ENCODE measurements at regions not wholly inside any gene's neighbourhood (a gene's known extent, or its start where the extent isn't known, plus 50 kb on each side); places are given as distances from the start of the nearest gene placed in this dataset.

- Histone ChIP-seq H2BK15ac (ENCODE audit: low read length) (no peak overlapping the region), H4K5ac (ENCODE audit: insufficient read length, low read depth, low read length) (no peak overlapping the region), H2AFZ (ENCODE audit: low read length) (no peak overlapping the region), H3K56ac (replicated peaks; ENCODE audit: insufficient read length, low read depth, low read length) (no peak overlapping the region), H3K14ac (ENCODE audit: insufficient read length) (no peak overlapping the region), H3K23me2 (ENCODE audit: low read depth, low read length) (no peaks in the 10 kb centered on the region), H3K4me3 (ENCODE audit: extremely low read depth in 1 of 4, insufficient read depth in 2 of 4, low read depth in 3 of 4, low read length in 4 of 4) (no peak overlapping the region), H3K4me1 (replicated peaks in 1 of 4; ENCODE audit: control insufficient read depth in 3 of 4, insufficient read depth in 4 of 4, low read length in 3 of 4) (no peaks in the 10 kb centered on the region), H4K8ac (ENCODE audit: extremely low read depth, insufficient read depth, low read length) (no peak overlapping the region), H2AK5ac (ENCODE audit: low read depth, low read length) (no peak overlapping the region), H4K91ac (replicated peaks; ENCODE audit: insufficient read length, low read length) (no peak overlapping the region), H3K4ac (replicated peaks; ENCODE audit: insufficient read length, low read depth, low read length) (no peak overlapping the region), H3K79me2 (ENCODE audit: control insufficient read depth in 1 of 2, insufficient read depth in 2 of 2, low read length in 2 of 2) (no peaks in the 10 kb centered on the region), H2BK20ac (ENCODE audit: low read length) (no peak overlapping the region), H4K20me1 (replicated peaks in 1 of 2; ENCODE audit: control insufficient read depth in 1 of 2, insufficient read depth in 2 of 2, low read length in 2 of 2) (no peaks in the 10 kb centered on the region), H2BK5ac (ENCODE audit: low read depth, low read length) (no peak overlapping the region), H3K9me3 (ENCODE audit: insufficient read depth in 2 of 2, low read depth in 1 of 2, low read length in 1 of 2) (no peaks in the 10 kb centered on the region; a peak in 1 of 4 replicates), H3K18ac (ENCODE audit: extremely low read depth, low read length) (no peak overlapping the region), H2BK120ac (replicated peaks; ENCODE audit: low read depth, low read length) (no peak overlapping the region), H3K4me2 (ENCODE audit: insufficient read depth in 1 of 2, low read depth in 2 of 2, low read length in 2 of 2) (no peak overlapping the region), H3K27me3 (replicated peaks in 1 of 4; ENCODE audit: control insufficient read depth in 3 of 4, extremely low read depth in 1 of 4, insufficient read depth in 3 of 4, low read length in 3 of 4) (peaks cover 0 to 1% (median 0%) of the 10 kb centered on the region in 4 experiments; a peak in 1 of 7 replicates), H3K79me1 (ENCODE audit: low read depth, low read length) (no peaks in the 10 kb centered on the region), H3K9ac (replicated peaks in 1 of 4; ENCODE audit: extremely low read depth in 1 of 4, low read depth in 3 of 4, low read length in 3 of 4) (no peak overlapping the region), H3K23ac (ENCODE audit: insufficient read length) (no peak overlapping the region), H2BK12ac (ENCODE audit: low read depth, low read length) (no peak overlapping the region), H3K36me3 (ENCODE audit: control insufficient read depth in 2 of 4, insufficient read depth in 4 of 4, low read length in 3 of 4) (no peaks in the 10 kb centered on the region), H3K27ac (ENCODE audit: low read depth, low read length) (no peak overlapping the region)
- ChIA-PET CTCF (ENCODE audit: partially characterized antibody) (interaction anchor here (0.7 to 1.5 kb wide), 2 partner anchors 210 to 266 kb away, joined by 3 read pairs; no protein-coding TSS in a partner anchor), POLR2A (ENCODE audit: partially characterized antibody) (no interaction called here)
- DNase-seq (ENCODE audit: low read depth in 1 of 2, low spot score in 2 of 2) (no peak), FAIRE-seq (no peak)
- 88% methylated on average over 3 of the region's 3 CpGs; no CpG with 5 or more reads in 1 of the 2 experiments for WGBS, 2 experiments (ENCODE audit: extremely low coverage in 1 of 2, insufficient coverage in 1 of 2, insufficient read length in 1 of 2, insufficient replicate concordance in 2 of 2, low coverage in 1 of 2, low lambda C conversion rate in 2 of 2, missing lambda C conversion rate in 1 of 2)
- TF ChIP-seq, protein P1, sequence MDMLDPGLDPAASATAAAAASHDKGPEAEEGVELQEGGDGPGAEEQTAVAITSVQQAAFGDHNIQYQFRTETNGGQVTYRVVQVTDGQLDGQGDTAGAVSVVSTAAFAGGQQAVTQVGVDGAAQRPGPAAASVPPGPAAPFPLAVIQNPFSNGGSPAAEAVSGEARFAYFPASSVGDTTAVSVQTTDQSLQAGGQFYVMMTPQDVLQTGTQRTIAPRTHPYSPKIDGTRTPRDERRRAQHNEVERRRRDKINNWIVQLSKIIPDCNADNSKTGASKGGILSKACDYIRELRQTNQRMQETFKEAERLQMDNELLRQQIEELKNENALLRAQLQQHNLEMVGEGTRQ (IDR thresholded peaks at IDR 0.05; ENCODE audit: low read length): no peak
- TF ChIP-seq SIX5 (IDR thresholded peaks at IDR 0.05; ENCODE audit: low read depth, low read length) (no peak), BACH1 (IDR thresholded peaks at IDR 0.05; ENCODE audit: low read length) (no peak), SAP30 (IDR thresholded peaks at IDR 0.05; ENCODE audit: insufficient read depth, insufficient replicate concordance, low read length) (no peak), EZH2 (IDR thresholded peaks at IDR 0.05; ENCODE audit: low read depth, low read length, severe bottlenecking) (no peak), BRCA1 (IDR thresholded peaks at IDR 0.05; ENCODE audit: low read depth, low read length) (no peak), RAD21 (IDR thresholded peaks at IDR 0.05 in 1 of 2, conservative IDR thresholded peaks at IDR 0.05 in 1 of 2; ENCODE audit: low read depth in 2 of 2, low read length in 2 of 2) (no peak), POLR2AphosphoS5 (IDR thresholded peaks at IDR 0.05; ENCODE audit: low read depth, low read length) (no peak), TAF1 (IDR thresholded peaks at IDR 0.05; ENCODE audit: low read depth, low read length) (no peak), PHF8 (conservative IDR thresholded peaks at IDR 0.05; ENCODE audit: low read depth, low read length) (no peak), SIRT6 (IDR thresholded peaks at IDR 0.05; ENCODE audit: low read length) (no peak)
- TF ChIP-seq, protein P2, sequence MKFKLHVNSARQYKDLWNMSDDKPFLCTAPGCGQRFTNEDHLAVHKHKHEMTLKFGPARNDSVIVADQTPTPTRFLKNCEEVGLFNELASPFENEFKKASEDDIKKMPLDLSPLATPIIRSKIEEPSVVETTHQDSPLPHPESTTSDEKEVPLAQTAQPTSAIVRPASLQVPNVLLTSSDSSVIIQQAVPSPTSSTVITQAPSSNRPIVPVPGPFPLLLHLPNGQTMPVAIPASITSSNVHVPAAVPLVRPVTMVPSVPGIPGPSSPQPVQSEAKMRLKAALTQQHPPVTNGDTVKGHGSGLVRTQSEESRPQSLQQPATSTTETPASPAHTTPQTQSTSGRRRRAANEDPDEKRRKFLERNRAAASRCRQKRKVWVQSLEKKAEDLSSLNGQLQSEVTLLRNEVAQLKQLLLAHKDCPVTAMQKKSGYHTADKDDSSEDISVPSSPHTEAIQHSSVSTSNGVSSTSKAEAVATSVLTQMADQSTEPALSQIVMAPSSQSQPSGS (IDR thresholded peaks at IDR 0.05; ENCODE audit: low read length): no peak
Measured at GRCh38 chr4:11214281-11214680, 214.4 kb downstream of the HS3ST1 start.

All from H1 (cell line).